NCI-H128 (cell line): ENCODE measurements at regions not wholly inside any gene's neighbourhood (a gene's known extent, or its start where the extent isn't known, plus 50 kb on each side); places are given as distances from the start of the nearest gene placed in this dataset.

Experiments
- DNase-seq: peaks from one replicate; lab custom pipeline; 2025; ENCODE audit not compliant: unreplicated experiment; lab: John Stamatoyannopoulos, UW

GRCh38 chr22:47550524-47551430, 788.3 kb downstream of the TBC1D22A start:
- DNase-seq: no peak

DNA sequence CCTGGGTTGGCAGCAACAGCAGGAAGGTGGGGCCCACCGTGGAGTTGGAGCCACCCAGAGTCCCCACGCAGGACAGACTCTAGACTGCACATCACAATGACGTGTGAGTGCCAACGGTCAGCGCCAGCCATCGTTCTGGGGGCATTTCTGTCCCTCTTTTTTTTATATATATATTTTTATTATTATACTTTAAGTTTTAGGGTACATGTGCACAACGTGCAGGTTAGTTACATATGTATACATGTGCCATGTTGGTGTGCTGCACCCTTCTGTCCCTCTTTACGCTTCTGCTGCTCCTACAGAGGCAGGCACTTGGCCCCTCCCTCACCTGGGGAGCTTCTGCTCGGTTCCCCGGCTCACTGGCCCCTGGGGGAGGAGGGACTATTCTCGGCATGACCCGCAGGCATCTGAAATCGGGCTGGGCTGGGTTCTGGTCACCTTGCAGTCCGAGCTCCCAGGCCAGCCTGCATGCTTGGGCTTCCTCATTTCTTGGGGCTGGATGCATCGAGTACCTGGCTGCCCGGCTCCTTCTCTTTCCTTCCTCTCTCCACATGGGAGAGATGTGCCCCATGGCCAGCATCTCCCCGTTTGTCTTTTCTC, 787.4 kb downstream of the TBC1D22A start:
- no peak for DNase-seq

GRCh38 chr22:47548953-47549740, 786.7 kb downstream of the TBC1D22A start:
- DNase-seq: no peak

DNA sequence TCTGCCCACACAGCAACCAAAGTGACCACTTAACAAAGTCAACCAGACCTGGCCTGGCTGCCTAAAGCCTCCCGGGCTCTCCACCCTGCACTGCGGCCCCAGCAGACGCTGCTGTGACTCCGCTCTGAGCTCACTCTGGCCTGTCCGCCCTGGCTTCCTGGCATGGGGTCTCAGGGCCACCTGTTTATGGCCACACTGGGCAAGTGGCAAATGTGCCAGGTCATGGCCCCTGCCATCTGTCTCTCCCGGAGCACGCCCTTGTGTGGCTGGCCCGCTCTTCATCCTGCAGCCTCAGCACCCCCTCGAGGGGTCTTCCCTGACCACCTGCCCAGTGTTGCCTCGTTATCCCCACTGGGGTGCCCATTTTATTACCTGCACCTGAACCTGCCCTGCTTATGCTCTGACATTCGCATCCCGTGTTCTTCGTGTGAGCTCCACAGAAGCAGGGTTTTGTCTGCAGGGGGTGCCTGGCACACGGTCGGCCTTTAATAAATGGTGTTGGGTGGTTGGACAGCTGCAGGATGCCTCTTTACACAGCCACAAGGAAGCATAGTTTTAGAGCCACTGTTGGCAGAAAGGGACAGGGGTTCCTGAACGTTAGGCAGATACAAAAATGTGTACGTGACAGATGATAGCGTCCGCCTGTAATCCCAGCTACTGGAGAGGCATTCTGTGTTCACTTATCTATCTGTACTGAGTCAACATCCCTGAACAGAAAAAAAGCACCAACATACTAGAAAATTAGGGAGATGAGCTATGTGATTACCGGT, 785.6 kb downstream of the TBC1D22A start:
- no peak for DNase-seq

DNA sequence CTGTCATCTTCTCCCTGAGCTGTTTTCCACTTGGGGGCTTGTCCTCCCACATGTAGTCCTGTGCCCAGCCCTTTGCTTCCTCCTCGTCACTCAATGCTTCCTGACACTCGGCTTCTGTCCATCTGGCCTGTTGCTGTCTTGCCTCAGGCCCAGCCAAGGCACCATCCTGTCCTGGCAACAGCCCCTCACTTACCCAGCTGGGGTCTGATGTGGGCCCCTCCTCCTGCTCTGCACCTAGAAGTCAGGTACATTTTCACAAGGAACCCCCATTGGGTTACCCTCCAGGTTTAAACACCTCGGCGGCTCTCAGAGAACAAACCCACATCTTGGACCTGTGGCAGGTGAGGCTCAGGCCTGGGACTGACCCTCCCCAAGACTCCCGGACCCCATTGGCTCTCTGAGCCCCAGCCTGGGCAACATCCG, 784.8 kb downstream of the TBC1D22A start:
- DNase-seq: no peak

DNA sequence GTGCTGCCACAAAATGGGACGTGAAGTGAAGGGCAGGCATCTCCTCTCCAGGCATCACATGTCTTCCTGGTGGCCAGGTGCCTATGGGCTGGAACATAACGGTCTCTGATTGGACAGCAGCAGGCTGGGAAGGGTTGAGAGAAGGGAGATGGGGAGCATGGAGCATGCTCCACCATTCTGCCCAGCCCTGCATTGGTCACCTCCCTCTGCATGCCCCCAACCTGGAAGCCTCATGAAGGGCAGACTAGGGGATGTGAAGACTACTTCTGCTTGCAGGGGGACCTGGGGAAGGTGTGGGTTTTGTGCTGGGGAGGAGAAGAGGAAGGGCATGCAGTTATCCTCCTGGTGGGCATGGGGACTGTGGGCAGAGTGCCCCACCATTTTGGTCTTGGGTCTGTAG, 782.2 kb downstream of the TBC1D22A start:
- DNase-seq: no peak

- DNase-seq: no peak
Observed at GRCh38 chr22:47543447-47543846, 781.0 kb downstream of the TBC1D22A start.

GRCh38 chr22:47540011-47540410, 777.6 kb downstream of the TBC1D22A start:
- no peak for DNase-seq

DNA sequence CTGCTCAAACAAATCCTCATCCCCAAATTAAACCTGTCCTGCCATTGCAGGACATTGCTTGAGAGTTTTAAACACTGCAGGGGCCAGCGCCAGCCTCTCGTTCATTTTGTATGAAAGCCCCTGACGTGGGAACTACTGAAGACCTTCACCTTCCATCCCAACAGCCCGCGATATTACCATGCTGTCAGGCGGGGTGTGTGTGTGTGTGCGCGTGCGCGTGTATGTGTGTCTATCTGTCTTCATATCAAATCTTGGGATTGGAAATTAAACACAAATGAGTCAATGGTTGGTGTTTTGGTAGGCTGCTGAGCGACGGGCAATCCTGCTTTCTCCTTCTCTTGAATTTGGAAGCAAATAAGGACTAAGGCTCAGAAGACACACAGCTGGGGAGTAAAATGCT, 776.9 kb downstream of the TBC1D22A start:
- no peak for DNase-seq

DNA sequence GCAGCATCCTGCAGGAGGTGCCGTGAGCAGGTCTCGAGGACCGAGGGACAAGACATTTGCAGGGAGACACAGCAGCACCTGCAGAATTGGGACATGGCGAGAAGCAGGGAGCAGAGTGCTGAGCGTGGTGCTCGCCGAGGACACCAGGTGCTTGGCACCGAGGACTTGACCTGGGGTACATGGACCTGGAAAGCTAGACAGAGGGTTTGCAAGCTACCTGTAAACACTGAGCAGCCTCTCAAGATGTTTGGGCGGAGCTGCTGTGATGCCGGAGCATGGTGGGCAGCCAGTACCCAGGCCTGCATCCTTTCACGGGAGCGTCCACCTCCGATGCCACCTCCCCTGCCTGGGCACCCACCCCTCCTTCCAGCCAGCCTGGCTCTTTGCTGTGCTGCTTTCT, 773.2 kb downstream of the TBC1D22A start:
- no peak for DNase-seq

- no peak for DNase-seq
Observed at GRCh38 chr22:47534804-47535410, 772.5 kb downstream of the TBC1D22A start.

GRCh38 chr22:47533961-47534803, 771.7 kb downstream of the TBC1D22A start:
- DNase-seq: no peak

GRCh38 chr22:47517062-47517461, 754.6 kb downstream of the TBC1D22A start:
- DNase-seq: no peak

DNA sequence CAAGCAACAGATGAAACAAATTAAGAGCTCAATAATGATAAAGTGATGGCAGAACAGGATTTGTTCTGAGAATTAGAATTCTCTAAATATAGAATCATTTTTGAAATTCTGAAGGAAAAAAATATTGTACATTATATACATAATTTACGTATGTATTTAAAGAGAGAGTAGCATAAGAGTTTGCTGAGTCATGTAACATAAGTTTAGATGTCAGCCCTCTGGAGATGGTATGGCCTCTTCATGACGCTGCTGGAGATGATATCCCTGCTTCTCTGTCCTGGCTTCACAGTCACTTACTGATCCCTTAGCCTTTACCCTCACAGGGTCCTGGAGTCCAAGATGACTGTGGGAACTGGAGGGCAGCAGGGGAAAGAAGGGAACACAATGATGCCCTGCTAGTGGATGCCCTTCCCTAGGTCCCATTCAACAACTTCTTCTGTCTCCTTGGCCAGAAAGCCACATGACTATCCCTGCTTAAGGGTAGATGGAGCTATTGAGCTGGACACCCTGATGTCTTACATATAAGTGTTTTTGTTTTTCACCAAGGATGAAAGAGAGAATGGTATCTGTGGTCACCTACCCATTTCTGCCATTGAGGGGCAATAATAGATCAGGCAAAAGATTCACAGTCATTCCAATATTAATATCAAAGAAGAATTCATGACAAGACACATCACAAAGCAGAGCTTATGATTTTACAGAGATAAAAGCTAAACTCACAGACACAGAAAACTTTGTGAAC, 753.1 kb downstream of the TBC1D22A start:
- no peak for DNase-seq

DNA sequence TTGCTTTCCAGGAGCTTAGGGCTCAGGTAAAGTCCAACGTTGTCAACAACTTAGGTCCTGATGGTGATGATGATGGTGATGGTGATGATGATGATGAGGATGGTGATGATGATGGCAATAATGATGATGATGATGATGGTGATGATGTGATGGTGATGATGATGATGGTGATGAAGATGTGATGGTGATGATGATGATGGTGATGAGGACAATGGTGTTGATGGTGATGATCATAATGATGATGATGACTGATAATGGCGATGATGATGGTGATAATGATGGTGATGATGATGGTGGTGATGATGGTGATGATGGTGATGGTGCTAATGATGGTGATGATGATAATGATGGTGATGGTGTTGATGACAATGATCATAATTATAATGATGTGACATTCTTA, 750.2 kb downstream of the TBC1D22A start:
- DNase-seq: no peak

GRCh38 chr22:47504962-47505361, 742.5 kb downstream of the TBC1D22A start:
- DNase-seq: no peak

DNA sequence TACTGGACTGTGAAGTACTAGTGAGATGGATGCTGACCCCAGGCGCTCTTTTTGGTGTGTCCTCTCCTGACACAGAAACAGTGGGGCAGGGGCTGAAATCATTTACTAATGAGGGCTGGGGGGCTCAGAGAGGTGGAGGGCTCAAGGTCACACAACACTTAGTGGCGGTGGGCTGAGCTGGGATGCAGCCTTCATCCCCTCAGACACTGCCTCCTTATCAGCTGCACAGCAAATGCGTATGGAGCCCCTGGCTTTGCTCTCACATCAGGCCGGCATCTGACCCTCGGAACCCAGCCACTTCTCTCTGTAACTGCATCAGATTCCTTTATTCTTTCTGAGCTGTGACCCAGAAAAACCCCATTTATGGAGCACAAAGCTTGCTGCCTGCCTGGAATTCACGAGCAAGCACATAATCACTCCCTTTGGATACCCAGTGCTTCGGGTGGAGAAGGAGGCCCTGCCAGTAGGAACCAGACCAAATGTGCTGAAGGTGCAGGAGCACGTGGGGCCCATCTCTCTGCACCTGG, 736.6 kb downstream of the TBC1D22A start:
- no peak for DNase-seq

GRCh38 chr22:47497666-47498065, 735.2 kb downstream of the TBC1D22A start:
- DNase-seq: no peak

DNA sequence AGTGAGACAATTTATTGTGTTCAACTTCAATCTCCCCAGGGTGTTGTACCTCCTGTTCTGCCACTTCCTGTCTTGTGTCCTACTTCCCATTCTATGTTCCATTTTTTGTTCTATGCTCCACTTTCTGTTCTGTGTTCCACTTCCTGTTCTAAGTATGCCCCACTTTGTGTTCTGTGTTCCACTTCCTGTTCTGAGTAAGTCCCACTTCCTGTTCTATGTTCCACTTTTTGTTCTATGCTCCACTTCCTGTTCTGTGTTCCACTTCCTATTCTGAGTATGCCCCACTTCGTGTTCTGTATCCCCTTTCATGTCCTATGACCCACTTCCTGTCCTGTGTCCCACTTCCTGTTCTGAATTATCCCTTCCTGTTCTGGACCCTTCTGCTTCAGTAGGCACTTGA, 732.7 kb downstream of the TBC1D22A start:
- DNase-seq: no peak
